IMR-90 (cell line): ENCODE measurements at regions not wholly inside any gene's neighbourhood (a gene's known extent, or its start where the extent isn't known, plus 50 kb on each side); places are given as distances from the start of the nearest gene placed in this dataset.

ENCODE experiments used
- ATAC-seq: fragments of 200-7000 bp; cut with Tn5 transposase; 2 replicates; pipeline ENCODE4 v1.9.1; 2020; ENCODE audit warnings: low read depth, mild to moderate bottlenecking, moderate library complexity
- BruUV-seq: library from RNA; stranded (reverse); fragments of 400-500 nt; replicated peaks from 2 replicates; lab custom pipeline; 2021; lab: Mats Ljungman, UMichigan
- CTCF ChIA-PET: fragments of 300-600 bp; formaldehyde crosslinking; extraction: SDS; loops from one replicate; lab custom pipeline; 2021; ENCODE audit warnings: antibody characterized with exemption; lab: Yijun Ruan, JAX
- POLR2A ChIA-PET: fragments of 300-600 bp; sonication (Branson Sonifier 250); formaldehyde crosslinking; loops from one replicate; lab custom pipeline; 2022; ENCODE audit warnings: antibody characterized with exemption; ENCODE audit not compliant: unreplicated experiment; lab: Charles Lee
- DNase-seq: peaks from one replicate; pipeline ENCODE4 v3.0.0; 2013
- H2AFZ ChIP-seq: replicated peaks from 2 replicates; pipeline ENCODE3; 2013; ENCODE audit warnings: low read length, mild to moderate bottlenecking; ENCODE audit not compliant: poor library complexity
- H2AK5ac ChIP-seq: 2 replicates; pipeline ENCODE4 v1.6.1; 2013; ENCODE audit warnings: low read depth, low read length, inconsistent platforms
- H2AK9ac ChIP-seq: replicated peaks from 2 replicates; pipeline ENCODE3; 2013; ENCODE audit warnings: mild to moderate bottlenecking, low read depth, low read length, moderate library complexity; ENCODE audit not compliant: poor library complexity
- H2BK120ac ChIP-seq: 2 replicates; pipeline ENCODE4 v1.6.1; 2013; ENCODE audit warnings: low read depth, low read length, inconsistent platforms
- H2BK15ac ChIP-seq: 3 replicates; pipeline ENCODE4 v1.6.1; 2013; ENCODE audit warnings: low read depth, low read length, inconsistent platforms
- H2BK20ac ChIP-seq: 2 replicates; pipeline ENCODE4 v1.6.1; 2013; ENCODE audit warnings: low read depth, mild to moderate bottlenecking, inconsistent platforms, low read length, moderate library complexity
- H2BK5ac ChIP-seq: 2 replicates; pipeline ENCODE4 v1.6.1; 2013; ENCODE audit warnings: mild to moderate bottlenecking, low read depth, low read length, inconsistent platforms; ENCODE audit not compliant: poor library complexity, severe bottlenecking
- H3K14ac ChIP-seq: replicated peaks from 2 replicates; pipeline ENCODE4 v1.6.1; 2013; ENCODE audit warnings: low read depth, low read length, inconsistent platforms
- H3K18ac ChIP-seq: 2 replicates; pipeline ENCODE4 v1.6.1; 2013; ENCODE audit warnings: low read depth, low read length, control low read depth
- H3K23ac ChIP-seq: 2 replicates; pipeline ENCODE4 v1.6.1; 2013; ENCODE audit warnings: low read depth, low read length, inconsistent platforms
- H3K27ac ChIP-seq: 2 replicates; pipeline ENCODE4 v1.5.1; 2013; ENCODE audit warnings: mild to moderate bottlenecking, control low read depth, low read length; ENCODE audit not compliant: insufficient read depth
- H3K27me3 ChIP-seq: 2 replicates; pipeline ENCODE4 v1.6.1; 2013; ENCODE audit warnings: low read length; ENCODE audit not compliant: control insufficient read depth, insufficient read depth
- H3K36me3 ChIP-seq: 2 replicates; pipeline ENCODE4 v1.6.1; 2013; ENCODE audit warnings: low read length, mixed read lengths; ENCODE audit not compliant: control insufficient read depth, insufficient read depth
- H3K4ac ChIP-seq: 2 replicates; pipeline ENCODE4 v1.6.1; 2013; ENCODE audit warnings: low read depth, low read length, inconsistent platforms
- H3K4me1 ChIP-seq: 2 replicates; pipeline ENCODE4 v1.6.1; 2013; ENCODE audit warnings: low read length, mixed read lengths; ENCODE audit not compliant: control insufficient read depth, insufficient read depth
- H3K4me2 ChIP-seq: 2 replicates; pipeline ENCODE4 v1.6.1; 2013; ENCODE audit warnings: low read depth, mild to moderate bottlenecking, control low read depth, low read length, moderate library complexity
- H3K4me3 ChIP-seq: 2 replicates; pipeline ENCODE4 v1.5.1; 2013; ENCODE audit warnings: low read depth, mild to moderate bottlenecking, control low read depth, low read length, moderate library complexity; ENCODE audit not compliant: insufficient read depth
- H3K56ac ChIP-seq: 2 replicates; pipeline ENCODE4 v1.6.1; 2013; ENCODE audit warnings: low read length, inconsistent platforms; ENCODE audit not compliant: insufficient read depth; ENCODE audit errors: extremely low read depth
- H3K79me1 ChIP-seq, 2 experiments: 2 replicates each; pipeline ENCODE4 v1.6.1; 2013; ENCODE audit warnings: low read length in 2 of 2, inconsistent platforms in 1 of 2, low read depth in 1 of 2
- H3K9ac ChIP-seq: 2 replicates; pipeline ENCODE4 v1.6.1; 2013; ENCODE audit warnings: low read depth, low read length, control low read depth
- H3K9me1 ChIP-seq: 2 replicates; pipeline ENCODE4 v1.6.1; 2013; ENCODE audit warnings: low read length, inconsistent platforms; ENCODE audit not compliant: insufficient read depth
- H3K9me3 ChIP-seq: 2 replicates; pipeline ENCODE4 v1.6.1; 2013; ENCODE audit warnings: low read length; ENCODE audit not compliant: control insufficient read depth, insufficient read depth
- H4K20me1 ChIP-seq: 2 replicates; pipeline ENCODE4 v1.6.1; 2013; ENCODE audit warnings: low read length, inconsistent platforms; ENCODE audit not compliant: insufficient read depth
- H4K5ac ChIP-seq: 2 replicates; pipeline ENCODE4 v1.6.1; 2013; ENCODE audit warnings: mild to moderate bottlenecking, low read depth, low read length, control low read depth
- H4K8ac ChIP-seq, 2 experiments: 2 replicates each; pipeline ENCODE4 v1.6.1; 2013; ENCODE audit warnings: low read depth in 2 of 2, low read length in 2 of 2, control low read depth in 1 of 2, inconsistent platforms in 1 of 2
- H4K91ac ChIP-seq: 2 replicates; pipeline ENCODE4 v1.6.1; 2013; ENCODE audit warnings: low read depth, low read length, inconsistent platforms; ENCODE audit not compliant: insufficient read depth
- CEBPB ChIP-seq: IDR thresholded peaks from 2 replicates; pipeline ENCODE4 v1.6.1; 2012; ENCODE audit warnings: low read depth, low read length, improper control_type of control experiment
- CHD1 ChIP-seq: IDR thresholded peaks from 2 replicates; pipeline ENCODE4 v1.6.1; 2012; ENCODE audit warnings: low read depth, low read length, improper control_type of control experiment
- MXI1 ChIP-seq: IDR thresholded peaks from 2 replicates; pipeline ENCODE4 v1.6.1; 2012; ENCODE audit warnings: low read depth, mild to moderate bottlenecking, low read length, moderate library complexity, borderline replicate concordance
- POLR2A ChIP-seq: IDR thresholded peaks from 2 replicates; pipeline ENCODE4 v1.6.1; 2012; ENCODE audit warnings: mild to moderate bottlenecking, low read depth, low read length
- RFX5 ChIP-seq: IDR thresholded peaks from 2 replicates; pipeline ENCODE4 v1.8.0; 2012; ENCODE audit warnings: low read depth, mild to moderate bottlenecking, low read length, moderate library complexity
- SMC3 ChIP-seq: fragments of 150-350 bp; IDR thresholded peaks from 2 replicates; pipeline ENCODE4 v1.6.1; 2016; ENCODE audit warnings: low read depth, mild to moderate bottlenecking, antibody characterized with exemption, low read length, moderate library complexity
- WGBS, 2 experiments: methylation state at CpG; one replicate each; pipeline versions ENCODE4 v1.1.5 to v1.1.7; 2013; ENCODE audit warnings: missing lambda C conversion rate in 2 of 2; ENCODE audit not compliant: insufficient read length in 1 of 2; ENCODE audit errors: extremely low coverage in 2 of 2; 5-methylcytosine and 5-hydroxymethylcytosine counted together
- dilution Hi-C: fragments of 300-500 bp; cut with HindIII; formaldehyde crosslinking; loops from one replicate; pipeline ENCODE4 v1.14.3; 2018; ENCODE audit warnings: low sequenced_read_pairs; ENCODE audit not compliant: unreplicated experiment
- in situ Hi-C: fragments of 300-500 bp; cut with MboI; formaldehyde crosslinking; loops from 3 replicates; pipeline ENCODE4 v1.14.3; 2019; ENCODE audit warnings: low sequenced_read_pairs, inconsistent platforms, mixed read lengths
- intact Hi-C: fragments of 100-400 bp; cut with micrococcal nuclease; formaldehyde crosslinking; loops from 2 replicates; pipeline ENCODE4 v1.10.0; 2022

DNA sequence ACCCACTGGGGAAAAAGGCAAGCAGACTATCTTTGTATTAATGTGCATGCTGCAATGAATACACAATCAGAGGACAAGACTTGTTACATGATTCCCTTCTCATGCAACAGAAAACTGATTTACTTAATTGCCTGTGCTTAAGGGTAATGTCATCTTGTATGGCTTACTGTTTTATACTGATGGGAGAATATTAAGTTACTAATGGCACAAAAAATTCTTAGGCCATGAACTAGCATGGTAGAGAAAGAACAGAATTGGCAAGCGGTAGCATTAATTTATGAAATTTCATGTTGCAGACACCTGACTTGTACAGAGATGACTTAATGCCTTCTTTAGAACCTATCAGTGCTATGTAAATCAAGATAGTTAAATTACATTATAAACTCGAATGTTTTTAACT, 282.3 kb downstream of the CNTN3 start:
- CTCF ChIA-PET, result interaction anchor here (1.1 kb wide), 1 partner anchor 205 kb away, joined by 3 read pairs; no protein-coding TSS in a partner anchor
- H3K27me3 ChIP-seq, result no peaks in the 10 kb centered on the region
- BruUV-seq, result no TSS peak
- H3K4me2 ChIP-seq, result no peak overlapping the region
- H4K20me1 ChIP-seq, result no peaks in the 10 kb centered on the region
- H3K27ac ChIP-seq, result no peak overlapping the region
- no peaks in the 10 kb centered on the region for H3K4me1 ChIP-seq
- no peak overlapping the region for H3K14ac ChIP-seq
- H3K9ac ChIP-seq, result no peak overlapping the region
- no peak overlapping the region for H4K5ac ChIP-seq
- H3K18ac ChIP-seq, result no peak overlapping the region
- in situ Hi-C loops (no loop called here), dilution Hi-C loops (no loop called here), intact Hi-C loops (no loop called here)
- H3K9me1 ChIP-seq, result no peaks in the 10 kb centered on the region
- H2AK9ac ChIP-seq, result no peak overlapping the region
- no peak overlapping the region for H3K4ac ChIP-seq
- TF ChIP-seq MXI1 (no peak), CEBPB (no peak), SMC3 (no peak), RFX5 (no peak), CHD1 (no peak), POLR2A (no peak)
- no CpG with 5 or more reads among the region's 2 CpGs for WGBS, 2 experiments
- no peak overlapping the region for H2BK15ac ChIP-seq
- H3K4me3 ChIP-seq, result no peak overlapping the region
- ATAC-seq (no peak), DNase-seq (no peak)
- no peak overlapping the region for H2AK5ac ChIP-seq
- POLR2A ChIA-PET, result no interaction called here
- H3K56ac ChIP-seq, result no peak overlapping the region
- no peak overlapping the region for H4K91ac ChIP-seq
- no peak overlapping the region for H2BK120ac ChIP-seq
- H4K8ac ChIP-seq, result no peak overlapping the region
- no peaks in the 10 kb centered on the region for H3K36me3 ChIP-seq
- H2BK5ac ChIP-seq, result no peak overlapping the region
- H3K79me1 ChIP-seq, result no peaks in the 10 kb centered on the region
- no peaks in the 10 kb centered on the region for H3K9me3 ChIP-seq
- H2AFZ ChIP-seq, result no peak overlapping the region
- no peak overlapping the region for H2BK20ac ChIP-seq
- H3K23ac ChIP-seq, result no peak overlapping the region
